Vagina (tissue), 2 donors: ENCODE measurements at regions not wholly inside any gene's neighbourhood (a gene's known extent, or its start where the extent isn't known, plus 50 kb on each side); places are given as distances from the start of the nearest gene placed in this dataset.

Source experiments
- CTCF ChIP-seq, 3 experiments: fragments of 450-650 bp in 2 of 3; fragments of 200-600 bp in 1 of 3; sonication (generic) in 1 of 3; IDR thresholded peaks; one replicate each; pipeline ENCODE4 v1.5.1; 2017 to 2019; ENCODE audit warnings: antibody characterized with exemption in 3 of 3, mild to moderate bottlenecking in 2 of 3, moderate library complexity in 2 of 3
- POLR2A ChIP-seq, 2 donors: fragments of 450-650 bp; IDR thresholded peaks; one replicate each; pipeline ENCODE4 v1.6.1; 2017; ENCODE audit warnings: antibody characterized with exemption in 2 of 2, mild to moderate bottlenecking in 2 of 2, moderate library complexity in 2 of 2
- POLR2AphosphoS5 ChIP-seq, 2 donors: sonication (generic); formaldehyde crosslinking; IDR thresholded peaks; one replicate each; pipeline ENCODE4 v1.9.0; 2017; ENCODE audit warnings: antibody characterized with exemption in 2 of 2, mild to moderate bottlenecking in 2 of 2, low read depth in 1 of 2; ENCODE audit not compliant: insufficient read depth in 1 of 2

- TF ChIP-seq CTCF (IDR thresholded peaks at IDR 0.05) (no peak), POLR2AphosphoS5 (IDR thresholded peaks at IDR 0.05; ENCODE audit: insufficient read depth in 1 of 2, low read depth in 1 of 2) (no peak), POLR2A (IDR thresholded peaks at IDR 0.05) (no peak)
Measured at GRCh38 chr5:87076931-87077330, 190.8 kb upstream of the RASA1 start.
